ENCODE measurements at regions not wholly inside any gene's neighbourhood (a gene's known extent, or its start where the extent isn't known, plus 50 kb on each side); places are given as distances from the start of the nearest gene placed in this dataset.

- H3K4me3 ChIP-seq (ENCODE audit: low read length): no peak overlapping the region
- TF ChIP-seq CTCF (IDR thresholded peaks at IDR 0.05; ENCODE audit: insufficient read depth, low read depth, low read length, missing control alignments): no peak
- DNase-seq (ENCODE audit: low read depth): no peak
Measured at GRCh38 chr6:115708850-115709249, 351.8 kb downstream of the FRK start.

GRCh38 chr6:115706981-115707380, 353.7 kb downstream of the FRK start:
- H3K4me3 ChIP-seq (ENCODE audit: low read length): no peak overlapping the region
- no peak for DNase-seq (ENCODE audit: low read depth)
- TF ChIP-seq CTCF (IDR thresholded peaks at IDR 0.05; ENCODE audit: insufficient read depth, low read depth, low read length, missing control alignments): no peak

DNA sequence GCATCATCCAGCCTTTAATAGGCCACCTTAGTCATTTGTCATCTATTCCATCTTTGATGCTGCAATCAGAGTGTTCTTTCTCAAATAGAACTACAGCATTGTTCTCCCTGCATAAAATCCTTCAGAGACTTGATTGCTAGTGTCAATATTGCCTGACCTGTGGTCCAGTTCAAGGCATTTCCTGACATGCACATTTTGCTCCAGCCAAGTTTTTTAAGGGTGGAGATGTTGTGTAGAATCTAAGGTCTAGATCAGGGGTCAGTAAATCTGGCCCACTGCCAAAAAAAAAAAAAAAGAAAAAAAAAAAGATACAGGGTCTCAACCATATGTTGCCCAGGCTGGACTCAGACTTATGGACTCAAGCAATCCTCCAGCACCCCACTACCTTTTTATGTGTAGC, 354.4 kb downstream of the FRK start:
- no peak overlapping the region for H3K4me3 ChIP-seq (ENCODE audit: low read length)
- no peak for TF ChIP-seq CTCF (IDR thresholded peaks at IDR 0.05; ENCODE audit: insufficient read depth, low read depth, low read length, missing control alignments)
- no peak for DNase-seq (ENCODE audit: low read depth)

DNA sequence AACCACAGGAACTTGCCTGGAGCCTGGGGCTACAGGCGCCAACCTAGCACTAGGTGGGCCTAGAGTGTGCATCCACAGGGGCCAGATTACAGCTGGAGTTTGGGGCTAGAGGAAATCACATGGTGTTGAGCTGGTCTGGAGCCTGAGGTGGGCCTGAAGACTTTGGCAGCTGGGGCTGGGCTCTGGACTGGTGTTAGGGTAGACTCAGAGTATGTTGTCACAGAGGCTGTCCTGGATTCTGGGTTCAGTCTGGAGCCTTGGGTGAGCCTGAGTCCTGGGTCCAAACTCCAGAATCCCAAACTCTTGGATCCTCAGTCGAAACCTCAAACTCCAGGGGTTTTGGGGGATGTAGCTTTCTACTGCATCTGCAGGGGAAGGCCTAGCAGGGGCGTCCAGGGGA, 356.7 kb downstream of the FRK start:
- no peak overlapping the region for H3K4me3 ChIP-seq (ENCODE audit: low read length)

DNA sequence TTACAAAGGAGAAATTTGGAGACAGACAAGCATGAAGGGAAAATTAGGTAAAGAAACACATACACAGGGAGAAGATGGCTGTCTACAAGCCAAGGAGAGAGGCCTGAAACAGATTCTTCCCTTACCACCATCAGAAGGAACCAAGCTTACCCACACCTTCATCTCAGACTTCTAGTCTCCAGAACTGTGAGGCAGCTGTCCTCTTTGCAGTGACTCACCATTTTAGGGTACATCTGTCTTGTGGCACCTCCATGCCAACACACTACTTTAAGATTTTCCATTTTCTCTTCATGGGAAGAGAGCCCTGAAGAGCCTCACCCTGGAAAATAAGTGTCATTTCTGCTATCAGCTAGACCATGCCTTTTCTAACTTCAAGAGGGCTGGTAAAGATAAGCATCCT, 369.3 kb downstream of the FRK start:
- TF ChIP-seq CTCF (IDR thresholded peaks at IDR 0.05; ENCODE audit: insufficient read depth, low read depth, low read length, missing control alignments): no peak
- DNase-seq (ENCODE audit: low read depth): no peak
- no peak overlapping the region for H3K4me3 ChIP-seq (ENCODE audit: low read length)

More for the DNA sequence above, 356.7 kb downstream of the FRK start:
- DNase-seq (ENCODE audit: low read depth): no peak
- no peak for TF ChIP-seq CTCF (IDR thresholded peaks at IDR 0.05; ENCODE audit: insufficient read depth, low read depth, low read length, missing control alignments)

DNA sequence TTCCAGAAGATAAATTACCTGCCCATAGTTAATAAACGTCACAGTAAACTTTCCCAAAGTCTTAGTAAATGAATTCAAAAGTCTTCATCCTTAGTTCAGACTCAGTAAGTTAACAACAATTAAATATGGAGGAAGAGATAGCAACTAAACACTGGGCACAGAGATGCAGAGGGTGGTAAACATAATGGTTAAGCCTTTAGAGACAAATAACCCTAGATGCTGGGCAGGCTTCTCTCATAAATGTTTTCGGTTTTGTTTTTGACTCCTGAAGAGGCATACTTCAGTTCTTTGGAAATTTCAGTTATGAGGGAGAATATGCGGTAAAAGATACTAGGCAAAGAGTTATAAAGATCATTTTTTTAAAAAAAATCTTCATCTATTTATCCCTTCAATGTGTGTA, 369.8 kb downstream of the FRK start:
- DNase-seq (ENCODE audit: low read depth): no peak
- no peak for TF ChIP-seq CTCF (IDR thresholded peaks at IDR 0.05; ENCODE audit: insufficient read depth, low read depth, low read length, missing control alignments)
- H3K4me3 ChIP-seq (ENCODE audit: low read length): no peak overlapping the region

- no peak overlapping the region for H3K4me3 ChIP-seq (ENCODE audit: low read length)
- DNase-seq (ENCODE audit: low read depth): no peak
- TF ChIP-seq CTCF (IDR thresholded peaks at IDR 0.05; ENCODE audit: insufficient read depth, low read depth, low read length, missing control alignments): no peak
Measured at GRCh38 chr6:115681978-115682775, 378.5 kb downstream of the FRK start.
